Astrocyte of the spinal cord (primary cell): ENCODE measurements at regions not wholly inside any gene's neighbourhood (a gene's known extent, or its start where the extent isn't known, plus 50 kb on each side); places are given as distances from the start of the nearest gene placed in this dataset.

Experiments
- DNase-seq: peaks from one replicate; pipeline ENCODE4 v3.0.0; 2011; ENCODE audit warnings: low read depth, low spot score
- H3K4me3 ChIP-seq: 2 replicates; pipeline ENCODE4 v1.5.1; 2011; ENCODE audit warnings: low read depth, mild to moderate bottlenecking, low read length, moderate library complexity
- CTCF ChIP-seq: IDR thresholded peaks from 2 replicates; pipeline ENCODE4 v1.5.1; 2012; ENCODE audit warnings: low read depth, mild to moderate bottlenecking, low read length, inconsistent platforms
- in situ Hi-C: cut with HindIII; loops from 2 replicates; pipeline ENCODE4 v1.10.0; 2017; ENCODE audit warnings: low sequenced_read_pairs

- no peak for TF ChIP-seq CTCF
These were observed 49.7 kb upstream of the BICC1 start for GRCh38 chr10:58462863-58463507.

More at GRCh38 chr10:58462863-58463507, 49.7 kb upstream of the BICC1 start:
- no peak overlapping the region for H3K4me3 ChIP-seq
- in situ Hi-C loops = no loop called here
- DNase-seq = no peak
